Testis (tissue), 2 donors: ENCODE measurements at regions not wholly inside any gene's neighbourhood (a gene's known extent, or its start where the extent isn't known, plus 50 kb on each side); places are given as distances from the start of the nearest gene placed in this dataset.
"Not testable (repeated sequence)": the region's sequence is repeated elsewhere in the genome, so short reads cannot be mapped to it uniquely, and the experiment has no call there.

Source experiments
- DNase-seq: peaks from one replicate; pipeline ENCODE4 v3.0.0-alpha.2; 2019
- H3K27ac ChIP-seq, 2 donors: fragments of 200-600 bp; sonication (generic); one replicate each; pipeline ENCODE4 v1.5.1; 2019
- H3K27me3 ChIP-seq: fragments of 200-600 bp; sonication (generic); one replicate; pipeline ENCODE4 v1.5.1; 2019
- H3K36me3 ChIP-seq: fragments of 200-600 bp; sonication (generic); one replicate; pipeline ENCODE4 v1.5.1; 2017; ENCODE audit warnings: low read depth; ENCODE audit errors: missing control alignments
- H3K4me1 ChIP-seq: fragments of 200-600 bp; sonication (generic); one replicate; pipeline ENCODE4 v1.5.1; 2019
- H3K4me3 ChIP-seq, 2 donors: fragments of 200-600 bp; sonication (generic); one replicate each; pipeline ENCODE4 v1.5.1; 2017 to 2019
- H3K9me3 ChIP-seq: fragments of 200-600 bp; sonication (generic); one replicate; pipeline ENCODE4 v1.5.1; 2017
- POLR2A ChIP-seq: fragments of 450-650 bp; IDR thresholded peaks from one replicate; pipeline ENCODE4 v1.6.1; 2017; ENCODE audit warnings: antibody characterized with exemption, mild to moderate bottlenecking, moderate library complexity
- WGBS, 2 donors: methylation state at CpG; one replicate each; pipeline ENCODE4 v1.1.5; 2018; 5-methylcytosine and 5-hydroxymethylcytosine counted together
- intact Hi-C: fragments of 100-400 bp; cut with DNase I; formaldehyde crosslinking; loops from one replicate; pipeline ENCODE4 v1.15.1; 2023; ENCODE audit warnings: low total_unique reads
- TF ChIP-seq, protein P1 (sequence below), 3 experiments: fragments of 450-650 bp in 2 of 3; fragments of 200-600 bp in 1 of 3; sonication (generic) in 1 of 3; IDR thresholded peaks; one replicate each; pipeline ENCODE4 v1.5.1; 2016 to 2019; ENCODE audit warnings: antibody characterized with exemption in 3 of 3, mild to moderate bottlenecking in 2 of 3, moderate library complexity in 1 of 3

DNA sequence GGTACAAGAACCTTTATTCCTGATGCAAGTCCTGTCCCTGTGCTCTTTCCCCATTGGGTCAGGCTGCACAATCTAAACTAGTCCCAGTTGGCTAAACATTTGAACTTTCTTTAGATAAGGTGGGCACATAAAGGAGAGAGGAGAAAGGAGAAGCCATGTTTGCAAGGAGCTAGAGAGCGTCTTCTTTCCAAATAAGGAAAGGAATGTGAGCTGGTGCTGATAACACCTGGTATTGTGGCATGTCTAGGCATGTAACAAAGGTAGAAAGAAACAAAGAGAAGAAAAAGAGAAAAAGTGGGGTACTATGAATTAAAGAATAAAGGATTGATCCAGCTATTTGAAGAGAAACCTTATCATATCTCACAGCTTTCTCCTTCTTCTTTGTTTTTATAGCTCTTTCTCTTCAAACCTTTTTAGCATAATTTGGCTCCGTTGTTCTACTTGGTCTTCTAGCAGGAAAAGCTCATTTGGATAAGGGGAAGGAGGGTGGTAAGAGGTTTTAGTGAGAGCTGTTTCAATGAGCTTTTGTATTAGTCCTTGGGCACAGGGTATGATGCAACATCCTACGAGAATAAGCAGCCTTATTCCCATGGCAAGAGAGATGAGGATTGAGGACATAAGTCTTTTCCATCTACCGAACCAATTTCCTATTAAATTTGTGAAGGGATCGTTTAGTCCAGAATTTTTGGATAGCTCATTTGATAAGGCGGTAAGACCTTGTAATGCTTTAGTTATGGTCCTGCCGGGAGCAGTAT, 415.5 kb upstream of the MAN1A1 start:
- TF ChIP-seq, protein P1, sequence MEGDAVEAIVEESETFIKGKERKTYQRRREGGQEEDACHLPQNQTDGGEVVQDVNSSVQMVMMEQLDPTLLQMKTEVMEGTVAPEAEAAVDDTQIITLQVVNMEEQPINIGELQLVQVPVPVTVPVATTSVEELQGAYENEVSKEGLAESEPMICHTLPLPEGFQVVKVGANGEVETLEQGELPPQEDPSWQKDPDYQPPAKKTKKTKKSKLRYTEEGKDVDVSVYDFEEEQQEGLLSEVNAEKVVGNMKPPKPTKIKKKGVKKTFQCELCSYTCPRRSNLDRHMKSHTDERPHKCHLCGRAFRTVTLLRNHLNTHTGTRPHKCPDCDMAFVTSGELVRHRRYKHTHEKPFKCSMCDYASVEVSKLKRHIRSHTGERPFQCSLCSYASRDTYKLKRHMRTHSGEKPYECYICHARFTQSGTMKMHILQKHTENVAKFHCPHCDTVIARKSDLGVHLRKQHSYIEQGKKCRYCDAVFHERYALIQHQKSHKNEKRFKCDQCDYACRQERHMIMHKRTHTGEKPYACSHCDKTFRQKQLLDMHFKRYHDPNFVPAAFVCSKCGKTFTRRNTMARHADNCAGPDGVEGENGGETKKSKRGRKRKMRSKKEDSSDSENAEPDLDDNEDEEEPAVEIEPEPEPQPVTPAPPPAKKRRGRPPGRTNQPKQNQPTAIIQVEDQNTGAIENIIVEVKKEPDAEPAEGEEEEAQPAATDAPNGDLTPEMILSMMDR (IDR thresholded peaks at IDR 0.05) = no peak
- no peak for TF ChIP-seq POLR2A
- intact Hi-C loops = no loop called here
- WGBS, 2 donors = 89 to 92% methylated on average over 7 of the region's 7 CpGs

DNA sequence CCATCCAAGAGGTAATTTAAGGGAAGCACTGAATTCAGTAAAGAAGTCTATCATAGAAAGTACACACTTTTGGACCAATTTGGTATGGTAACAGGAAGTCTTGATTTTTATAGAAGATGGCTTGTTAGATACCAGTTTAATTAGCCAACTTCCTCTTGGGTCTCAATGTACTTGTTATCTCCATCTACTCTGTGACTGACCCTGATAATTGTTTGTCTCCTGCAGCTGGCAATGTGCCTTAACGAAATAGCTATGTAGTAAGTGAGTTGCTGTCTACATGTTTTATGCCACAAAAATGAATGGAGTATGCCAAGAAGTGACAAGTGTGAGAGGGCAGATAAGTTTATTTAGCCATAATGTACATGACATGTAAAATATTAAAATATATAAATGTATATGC, 410.5 kb upstream of the MAN1A1 start:
- Histone ChIP-seq H3K4me3 (no peak overlapping the region), H3K27me3 (no peaks in the 10 kb centered on the region), H3K36me3 (no peaks in the 10 kb centered on the region), H3K4me1 (no peaks in the 10 kb centered on the region), H3K9me3 (no peaks in the 10 kb centered on the region), H3K27ac (no peak overlapping the region)
- 71 to 79% methylated on average over 1 of the region's 1 CpG for WGBS, 2 donors
- no peak for TF ChIP-seq POLR2A
- TF ChIP-seq, protein P1 (IDR thresholded peaks at IDR 0.05) = no peak
- intact Hi-C loops = no loop called here
- no peak for DNase-seq

More for the DNA sequence above, 415.5 kb upstream of the MAN1A1 start:
- Histone ChIP-seq H3K4me3 (no peak overlapping the region), H3K27ac (no peak overlapping the region), H3K36me3 (no peaks in the 10 kb centered on the region), H3K4me1 (no peaks in the 10 kb centered on the region), H3K9me3 (no peaks in the 10 kb centered on the region), H3K27me3 (no peaks in the 10 kb centered on the region)
- DNase-seq = no peak

DNA sequence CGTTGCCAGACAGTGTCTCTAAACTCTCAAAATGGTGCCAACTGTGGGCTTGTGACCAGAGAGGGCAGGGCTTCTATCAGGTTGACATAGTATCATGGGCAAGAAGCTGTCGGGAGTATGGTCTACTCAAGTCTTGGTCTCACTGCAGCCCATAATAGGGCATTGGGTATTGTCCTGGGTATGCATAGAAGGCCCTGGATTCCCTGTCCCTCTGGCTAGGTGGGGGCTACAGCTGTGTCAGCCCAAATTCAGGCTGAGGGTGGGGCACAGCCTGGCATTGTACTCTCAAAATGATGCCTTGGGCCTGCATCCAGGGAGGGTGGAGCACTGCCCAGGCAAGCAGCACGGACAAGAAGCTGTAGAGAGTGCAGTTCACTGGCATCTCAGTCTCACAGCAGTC, 408.8 kb upstream of the MAN1A1 start:
- Histone ChIP-seq H3K9me3 (no peaks in the 10 kb centered on the region), H3K4me3 (no peak overlapping the region), H3K4me1 (no peaks in the 10 kb centered on the region), H3K27ac (no peak overlapping the region), H3K27me3 (no peaks in the 10 kb centered on the region), H3K36me3 (no peaks in the 10 kb centered on the region)
- no peak for TF ChIP-seq POLR2A
- TF ChIP-seq, protein P1 (IDR thresholded peaks at IDR 0.05) = no peak
- 40 to 91% methylated on average over 1 to 3 of the region's 3 CpGs for WGBS, 2 donors
- DNase-seq = no peak
- intact Hi-C loops = no loop called here

DNA sequence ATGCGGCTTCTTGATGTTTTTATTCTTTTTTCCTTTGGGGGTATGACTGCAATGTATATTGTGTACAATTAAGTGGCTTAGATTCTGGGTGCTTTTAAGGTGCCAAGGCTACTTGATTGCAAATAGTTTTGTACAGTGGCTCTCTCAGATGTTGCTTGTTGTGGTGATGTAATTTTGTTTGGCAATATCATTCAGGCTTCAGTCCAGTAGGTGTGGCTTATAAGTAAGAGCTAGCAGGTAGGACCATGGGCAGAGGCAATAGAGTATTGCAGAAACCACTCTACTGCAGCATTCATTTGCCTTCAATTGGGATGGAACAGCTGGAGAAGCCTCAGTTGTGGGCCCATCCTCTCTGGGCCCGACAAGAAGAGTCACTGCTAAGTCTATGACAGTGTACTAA, 407.9 kb upstream of the MAN1A1 start:
- no peak for DNase-seq
- Histone ChIP-seq H3K27me3 (no peaks in the 10 kb centered on the region), H3K4me1 (no peaks in the 10 kb centered on the region), H3K36me3 (no peaks in the 10 kb centered on the region), H3K4me3 (no peak overlapping the region), H3K27ac (no peak overlapping the region), H3K9me3 (no peaks in the 10 kb centered on the region)
- 86 to 87% methylated on average over 2 of the region's 2 CpGs for WGBS, 2 donors
- TF ChIP-seq POLR2A = no peak
- TF ChIP-seq, protein P1 (IDR thresholded peaks at IDR 0.05) = no peak
- intact Hi-C loops = no loop called here

DNA sequence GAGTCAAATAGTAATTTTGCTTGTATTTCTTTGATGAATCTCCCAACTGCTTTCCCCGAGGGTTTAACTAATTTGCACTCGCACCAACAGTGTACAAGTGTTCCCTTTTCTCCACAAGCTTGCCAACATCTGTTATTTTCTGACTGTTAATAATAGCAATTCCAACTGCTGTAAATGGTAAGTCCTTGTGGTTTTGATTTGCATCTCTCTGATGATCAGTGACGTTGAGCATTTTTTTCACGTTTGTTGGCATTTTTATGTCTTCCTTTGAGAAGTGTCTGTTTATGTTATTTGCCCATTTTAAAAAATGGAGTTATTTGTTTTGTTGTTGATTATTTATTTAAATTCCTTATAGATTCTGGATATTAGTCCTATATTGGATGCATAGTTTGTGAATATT, 399.8 kb upstream of the MAN1A1 start:
- 83 to 89% methylated on average over 4 of the region's 4 CpGs for WGBS, 2 donors
- no peaks in the 10 kb centered on the region for H3K36me3 ChIP-seq
- TF ChIP-seq POLR2A = no peak
- TF ChIP-seq, protein P1 (IDR thresholded peaks at IDR 0.05) = no peak
- no peaks in the 10 kb centered on the region for H3K9me3 ChIP-seq
- no peak overlapping the region for H3K4me3 ChIP-seq
- H3K4me1 ChIP-seq = no peaks in the 10 kb centered on the region
- DNase-seq = no peak
- H3K27ac ChIP-seq = no peak overlapping the region
- intact Hi-C loops = no loop called here
- no peaks in the 10 kb centered on the region for H3K27me3 ChIP-seq

DNA sequence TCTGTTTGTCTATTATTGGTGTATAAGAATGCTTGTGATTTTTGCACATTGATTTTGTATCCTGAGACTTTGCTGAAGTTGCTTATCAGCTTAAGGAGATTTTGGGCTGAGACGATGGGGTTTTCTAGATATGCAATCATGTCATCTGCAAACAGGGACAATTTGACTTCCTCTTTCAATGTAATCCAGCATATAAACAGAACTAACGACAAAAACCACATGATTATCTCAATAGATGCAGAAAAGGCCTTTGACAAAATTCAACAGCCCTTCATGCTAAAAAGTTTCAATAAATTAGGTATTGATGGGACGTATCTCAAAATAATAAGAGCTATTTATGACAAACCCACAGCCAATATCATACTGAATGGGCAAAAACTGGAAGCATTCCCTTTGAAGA, 399.0 kb upstream of the MAN1A1 start:
- H3K4me1 ChIP-seq, intact Hi-C loops, H3K9me3 ChIP-seq, DNase-seq, H3K27ac ChIP-seq, H3K27me3 ChIP-seq, H3K4me3 ChIP-seq, H3K36me3 ChIP-seq: not testable (repeated sequence)
- 82 to 96% methylated on average over 3 of the region's 3 CpGs for WGBS, 2 donors
